Stomach (tissue), 4 donors: ENCODE measurements at regions not wholly inside any gene's neighbourhood (a gene's known extent, or its start where the extent isn't known, plus 50 kb on each side); places are given as distances from the start of the nearest gene placed in this dataset.

Experiments
- CTCF ChIP-seq, 7 experiments: fragments of 450-650 bp in 4 of 7; fragments of 200-600 bp in 3 of 7; sonication (generic) in 3 of 7; IDR thresholded peaks; one replicate each; pipeline ENCODE4 v1.5.1; 2016 to 2019; ENCODE audit warnings: antibody characterized with exemption in 7 of 7, control low read depth in 2 of 7, mild to moderate bottlenecking in 1 of 7
- EP300 ChIP-seq: sonication (generic); formaldehyde crosslinking; IDR thresholded peaks from one replicate; pipeline ENCODE4 v1.6.1; 2017; ENCODE audit warnings: antibody characterized with exemption
- POLR2A ChIP-seq, 4 donors: fragments of 450-650 bp; IDR thresholded peaks; one replicate each; pipeline ENCODE4 v1.6.1; 2016; ENCODE audit warnings: antibody characterized with exemption in 4 of 4, control low read depth in 2 of 4, mild to moderate bottlenecking in 1 of 4, moderate library complexity in 1 of 4
- POLR2AphosphoS5 ChIP-seq, 3 donors: sonication (generic); formaldehyde crosslinking; IDR thresholded peaks; one replicate each; pipeline ENCODE4 v1.6.1; 2016; ENCODE audit warnings: antibody characterized with exemption in 3 of 3

- no peak for TF ChIP-seq CTCF (IDR thresholded peaks at IDR 0.05)
- TF ChIP-seq POLR2AphosphoS5 (IDR thresholded peaks at IDR 0.05): no peak
- TF ChIP-seq POLR2A (IDR thresholded peaks at IDR 0.05): no peak
- TF ChIP-seq EP300: no peak
Measured at GRCh38 chr12:75699251-75699650, 187.8 kb upstream of the KRR1 start.
